B cell (primary cell): ENCODE measurements at regions not wholly inside any gene's neighbourhood (a gene's known extent, or its start where the extent isn't known, plus 50 kb on each side); places are given as distances from the start of the nearest gene placed in this dataset.

Source experiments
- ATAC-seq: fragments of 200-7000 bp; cut with Tn5 transposase; one replicate; pipeline ENCODE4 v1.10.0; 2021; ENCODE audit warnings: low read depth, mild to moderate bottlenecking, moderate number of reproducible peaks, moderate library complexity
- CTCF ChIA-PET: fragments of 350-600 bp; sonication (Branson Sonifier 250); formaldehyde crosslinking; loops from one replicate; lab custom pipeline; 2021; ENCODE audit warnings: antibody characterized with exemption, inconsistent platforms; lab: Charles Lee
- POLR2A ChIA-PET: fragments of 350-600 bp; sonication (Branson Sonifier 250); formaldehyde crosslinking; loops from one replicate; lab custom pipeline; 2021; ENCODE audit warnings: antibody characterized with exemption; lab: Charles Lee
- DNase-seq: peaks from one replicate; pipeline ENCODE4 v3.0.0; 2013
- H2AFZ ChIP-seq: 2 replicates; pipeline ENCODE4 v1.6.1; 2012; ENCODE audit warnings: mild to moderate bottlenecking, low read depth, low read length; ENCODE audit not compliant: insufficient read depth, poor library complexity, severe bottlenecking
- H3K27ac ChIP-seq, 2 donors: 1 replicate in 1 of 2; 2 replicates in 1 of 2; pipeline ENCODE4 v1.5.1; 2012 to 2013; ENCODE audit warnings: low read length in 2 of 2, mild to moderate bottlenecking in 2 of 2, moderate library complexity in 1 of 2
- H3K27me3 ChIP-seq, 4 experiments: fragments of 200-600 bp in 1 of 4; sonication (generic) in 1 of 4; replicated peaks in 1 of 4; 1 replicate in 2 of 4; 2 replicates in 2 of 4; pipeline versions ENCODE4 v1.6.1 to v1.7.0; 2013 to 2016; ENCODE audit warnings: low read length in 3 of 4, mild to moderate bottlenecking in 2 of 4, mixed read lengths in 1 of 4, moderate library complexity in 1 of 4; ENCODE audit not compliant: insufficient read depth in 4 of 4, control insufficient read depth in 3 of 4; ENCODE audit errors: control extremely low read depth in 1 of 4
- H3K36me3 ChIP-seq, 2 experiments: replicated peaks in 1 of 2; 1 replicate in 1 of 2; 2 replicates in 1 of 2; pipeline versions ENCODE4 v1.6.1 to v1.7.1; 2013; ENCODE audit warnings: low read length in 1 of 2; ENCODE audit not compliant: insufficient read depth in 2 of 2, control insufficient read depth in 1 of 2; ENCODE audit errors: control extremely low read depth in 1 of 2, extremely low read depth in 1 of 2
- H3K4me1 ChIP-seq, 2 donors: fragments of 200-600 bp in 1 of 2; sonication (generic) in 1 of 2; 1 replicate in 1 of 2; 2 replicates in 1 of 2; pipeline versions ENCODE4 v1.5.1 to v1.6.1; 2013 to 2017; ENCODE audit warnings: low read length in 2 of 2; ENCODE audit not compliant: control insufficient read depth in 2 of 2, insufficient read depth in 2 of 2
- H3K4me2 ChIP-seq: replicated peaks from 2 replicates; pipeline ENCODE3; 2012; ENCODE audit warnings: mild to moderate bottlenecking, low read depth, low read length; ENCODE audit not compliant: poor library complexity, severe bottlenecking
- H3K4me3 ChIP-seq, 5 experiments: fragments of 200-600 bp in 1 of 5; sonication (generic) in 1 of 5; 1 replicate in 3 of 5; 2 replicates in 2 of 5; pipeline versions ENCODE4 v1.5.1 to v1.7.0; 2011 to 2016; ENCODE audit warnings: low read length in 4 of 5, mild to moderate bottlenecking in 4 of 5, low read depth in 2 of 5, control low read depth in 1 of 5, moderate library complexity in 1 of 5; ENCODE audit not compliant: insufficient read depth in 1 of 5; ENCODE audit errors: control extremely low read depth in 1 of 5, extremely low read depth in 1 of 5
- H3K79me2 ChIP-seq: fragments of 200-600 bp; sonication (generic); one replicate; pipeline ENCODE4 v1.6.0; 2016; ENCODE audit warnings: low read length; ENCODE audit not compliant: control insufficient read depth, insufficient read depth
- H3K9ac ChIP-seq: fragments of 200-600 bp; sonication (generic); 2 replicates; pipeline ENCODE4 v1.6.1; 2017; ENCODE audit warnings: mild to moderate bottlenecking, low read length, moderate library complexity
- H3K9me3 ChIP-seq, 3 donors: one replicate each; pipeline versions ENCODE4 v1.6.1 to v1.7.1; 2013; ENCODE audit warnings: low read length in 2 of 3; ENCODE audit not compliant: control insufficient read depth in 2 of 3, insufficient read depth in 1 of 3; ENCODE audit errors: control extremely low read depth in 1 of 3
- H4K20me1 ChIP-seq: 2 replicates; pipeline ENCODE4 v1.6.0; 2012; ENCODE audit warnings: mild to moderate bottlenecking, low read length; ENCODE audit not compliant: insufficient read depth, control insufficient read depth, poor library complexity, severe bottlenecking
- H3K27ac Mint-ChIP-seq: one replicate; pipeline ENCODE4 v1.8.0; 2021; ENCODE audit warnings: mixed read lengths
- H3K27me3 Mint-ChIP-seq: one replicate; pipeline ENCODE4 v1.8.0; 2021; ENCODE audit warnings: mixed read lengths
- H3K4me1 Mint-ChIP-seq: one replicate; pipeline ENCODE4 v1.8.0; 2021; ENCODE audit warnings: mixed read lengths
- H3K4me3 Mint-ChIP-seq: one replicate; pipeline ENCODE4 v1.8.0; 2021; ENCODE audit warnings: mixed read lengths
- H3K9me3 Mint-ChIP-seq: one replicate; pipeline ENCODE4 v1.8.0; 2022; ENCODE audit warnings: mixed read lengths; ENCODE audit not compliant: insufficient read depth
- EZH2 ChIP-seq: IDR thresholded peaks from 2 replicates; pipeline ENCODE4 v1.6.1; 2012; ENCODE audit warnings: borderline replicate concordance, low read depth, mild to moderate bottlenecking, moderate library complexity, low read length; ENCODE audit not compliant: insufficient read depth, poor library complexity, severe bottlenecking
- WGBS: methylation state at CpG from one replicate; pipeline ENCODE4 v1.1.5; 2013; ENCODE audit warnings: missing lambda C conversion rate; ENCODE audit not compliant: insufficient coverage; 5-methylcytosine and 5-hydroxymethylcytosine counted together
- intact Hi-C: fragments of 100-400 bp; cut with micrococcal nuclease; formaldehyde crosslinking; loops from one replicate; pipeline ENCODE4 v1.10.0; 2022
- TF ChIP-seq, protein P1 (sequence below): fragments of 200-600 bp; IDR thresholded peaks from one replicate; pipeline ENCODE4 v1.8.0; 2022; ENCODE audit warnings: antibody characterized with exemption, mild to moderate bottlenecking

DNA sequence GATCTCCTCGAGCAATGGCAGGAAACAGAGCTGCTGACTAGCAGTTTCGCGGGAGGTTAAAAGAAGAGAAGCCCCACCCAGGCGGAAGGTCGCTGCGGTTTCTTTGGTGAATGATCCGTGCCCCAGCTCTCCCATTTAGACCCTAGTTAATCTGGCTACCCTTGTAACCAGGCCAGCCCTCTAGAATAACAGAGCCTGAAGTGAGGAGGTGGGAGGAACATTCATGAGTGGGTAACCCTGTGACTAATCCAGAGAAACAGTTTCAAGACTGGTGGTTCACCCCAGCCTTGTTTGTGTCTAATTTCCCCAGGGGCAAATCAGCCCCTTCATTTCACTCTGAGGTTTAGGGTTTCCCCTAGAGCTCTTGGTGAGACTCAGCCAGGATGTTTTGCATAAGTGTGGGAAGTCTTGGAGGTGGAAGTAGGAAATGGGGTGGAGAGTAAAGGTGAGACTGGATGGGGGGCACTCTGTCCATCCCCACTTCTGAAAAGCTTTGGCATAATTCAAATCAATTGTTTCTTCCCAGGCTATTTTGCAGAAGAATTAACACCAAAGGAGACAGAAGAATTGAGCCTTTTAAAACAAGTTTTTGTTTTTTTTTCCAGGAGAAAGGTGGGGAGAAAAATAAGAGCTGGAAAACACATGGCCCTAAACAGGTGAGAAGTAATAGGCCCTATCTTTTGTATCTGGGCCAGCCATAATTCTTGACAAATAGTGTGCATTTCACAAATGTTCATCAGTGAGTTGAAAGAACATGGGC lies 303.1 kb downstream of the RPLP1 start:
- Histone ChIP-seq H3K9ac (peak overlapping the region; percentile 21), H3K4me3 (peak overlapping the region in 2 of 5 experiments; percentile 8 to 23), H3K4me1 (peaks cover 69 to 72% of the 10 kb centered on the region in 2 donors), H3K36me3 (no peaks in the 10 kb centered on the region), H4K20me1 (no peaks in the 10 kb centered on the region), H3K27me3 (no peaks in the 10 kb centered on the region), H3K9me3 (peaks cover 0 to 10% (median 8%) of the 10 kb centered on the region in 3 donors), H3K4me2 (peak overlapping the region; percentile 67), H3K79me2 (no peaks in the 10 kb centered on the region), H3K27ac (peak overlapping the region; percentile 22 to 73), H2AFZ (peak overlapping the region; percentile 35)
- Mint-ChIP-seq H3K4me1 (peaks cover 79% of the 10 kb centered on the region), H3K9me3 (peaks cover 3% of the 10 kb centered on the region), H3K27me3 (no peaks in the 10 kb centered on the region), H3K4me3 (peak overlapping the region; percentile 84), H3K27ac (peak overlapping the region; percentile 91)
- ATAC-seq = peak; percentile 85
- intact Hi-C loops = loop anchor here (1.0 to 10.0 kb wide), 7 partner anchors 38 to 344 kb away; no protein-coding TSS in a partner anchor
- peak; percentile 84 for DNase-seq
- WGBS = 0% methylated on average over 6 of the region's 7 CpGs
- CTCF ChIA-PET = interaction anchor here (0.6 to 2.9 kb wide), 9 partner anchors 24 to 705 kb away, joined by 3 to 8 read pairs (median 3); partner anchors contain the start of gene TLE3
- POLR2A ChIA-PET = interaction anchor here (0.7 to 4.9 kb wide), 7 partner anchors 125 to 711 kb away, joined by 3 to 36 read pairs (median 3); partner anchors contain the start of gene TLE3
- TF ChIP-seq, protein P1, sequence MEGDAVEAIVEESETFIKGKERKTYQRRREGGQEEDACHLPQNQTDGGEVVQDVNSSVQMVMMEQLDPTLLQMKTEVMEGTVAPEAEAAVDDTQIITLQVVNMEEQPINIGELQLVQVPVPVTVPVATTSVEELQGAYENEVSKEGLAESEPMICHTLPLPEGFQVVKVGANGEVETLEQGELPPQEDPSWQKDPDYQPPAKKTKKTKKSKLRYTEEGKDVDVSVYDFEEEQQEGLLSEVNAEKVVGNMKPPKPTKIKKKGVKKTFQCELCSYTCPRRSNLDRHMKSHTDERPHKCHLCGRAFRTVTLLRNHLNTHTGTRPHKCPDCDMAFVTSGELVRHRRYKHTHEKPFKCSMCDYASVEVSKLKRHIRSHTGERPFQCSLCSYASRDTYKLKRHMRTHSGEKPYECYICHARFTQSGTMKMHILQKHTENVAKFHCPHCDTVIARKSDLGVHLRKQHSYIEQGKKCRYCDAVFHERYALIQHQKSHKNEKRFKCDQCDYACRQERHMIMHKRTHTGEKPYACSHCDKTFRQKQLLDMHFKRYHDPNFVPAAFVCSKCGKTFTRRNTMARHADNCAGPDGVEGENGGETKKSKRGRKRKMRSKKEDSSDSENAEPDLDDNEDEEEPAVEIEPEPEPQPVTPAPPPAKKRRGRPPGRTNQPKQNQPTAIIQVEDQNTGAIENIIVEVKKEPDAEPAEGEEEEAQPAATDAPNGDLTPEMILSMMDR = no peak

DNA sequence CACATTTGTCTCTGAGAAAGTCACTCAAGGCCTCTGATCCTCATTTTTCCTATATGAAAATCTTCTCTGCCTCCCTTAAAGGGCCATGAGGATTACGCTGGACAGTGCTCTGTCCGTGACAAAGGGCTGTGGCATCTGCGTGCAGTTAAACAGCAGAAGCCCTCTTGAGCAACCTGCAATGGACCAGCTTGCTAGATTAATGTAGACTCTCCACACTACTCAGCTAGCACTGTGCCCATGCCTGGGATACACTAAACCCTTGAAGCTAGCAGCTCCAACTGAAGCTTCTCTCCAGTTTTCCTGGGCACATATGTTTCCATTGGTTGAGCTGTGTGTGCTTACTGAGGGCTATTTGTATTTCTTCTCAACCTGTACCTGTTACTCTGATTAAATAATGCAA lies 303.8 kb downstream of the RPLP1 start:
- WGBS = 100% methylated on average over 3 of the region's 3 CpGs
- Histone ChIP-seq H3K27me3 (no peaks in the 10 kb centered on the region), H3K9me3 (peaks cover 0 to 10% (median 8%) of the 10 kb centered on the region in 3 donors), H3K9ac (no peak overlapping the region), H3K4me3 (no peak overlapping the region), H3K27ac (no peak overlapping the region), H3K4me2 (peak overlapping the region; percentile 67), H4K20me1 (no peaks in the 10 kb centered on the region), H3K4me1 (peaks cover 76 to 79% of the 10 kb centered on the region in 2 donors), H2AFZ (no peak overlapping the region), H3K79me2 (no peaks in the 10 kb centered on the region), H3K36me3 (no peaks in the 10 kb centered on the region)
- H3K4me1 Mint-ChIP-seq = peaks cover 82% of the 10 kb centered on the region
- H3K9me3 Mint-ChIP-seq = peaks cover 3% of the 10 kb centered on the region
- no peaks in the 10 kb centered on the region for H3K27me3 Mint-ChIP-seq
- ChIA-PET POLR2A (interaction anchor here (1.1 to 4.9 kb wide), 3 partner anchors 125 to 340 kb away, joined by 3 to 36 read pairs (median 16); partner anchors contain the start of gene TLE3), CTCF (interaction anchor here (1.1 to 2.9 kb wide), 7 partner anchors 126 to 344 kb away, joined by 3 to 8 read pairs (median 4); partner anchors contain the start of gene TLE3)
- ATAC-seq = no peak
- H3K4me3 Mint-ChIP-seq = peak overlapping the region; percentile 84
- peak overlapping the region; percentile 91 for H3K27ac Mint-ChIP-seq
- DNase-seq = no peak
- intact Hi-C loops = loop anchor here (5.0 to 10.0 kb wide), 3 partner anchors 39 to 258 kb away; no protein-coding TSS in a partner anchor
- TF ChIP-seq, protein P1 = no peak
- TF ChIP-seq EZH2 = no peak
